SU-DHL-6 (cell line): ENCODE measurements at regions not wholly inside any gene's neighbourhood (a gene's known extent, or its start where the extent isn't known, plus 50 kb on each side); places are given as distances from the start of the nearest gene placed in this dataset.

Experiments used
- H2AFZ ChIP-seq: fragments of 200-600 bp; sonication (generic); 2 replicates; pipeline ENCODE4 v1.6.1; 2014; ENCODE audit warnings: low read depth, mild to moderate bottlenecking, moderate library complexity, mixed read lengths, antibody characterized with exemption, low read length; ENCODE audit not compliant: severe bottlenecking
- H3F3A ChIP-seq: fragments of 200-600 bp; shearing (Covaris generic); 2 replicates; pipeline ENCODE4 v1.6.0; 2016; ENCODE audit warnings: antibody characterized with exemption, mild to moderate bottlenecking; ENCODE audit not compliant: insufficient read depth
- H3K27ac ChIP-seq: fragments of 200-600 bp; sonication (generic); 2 replicates; pipeline ENCODE4 v1.5.1; 2016; ENCODE audit warnings: low read depth, mild to moderate bottlenecking, low read length, moderate library complexity, mixed read lengths
- H3K27me3 ChIP-seq: fragments of 200-600 bp; sonication (generic), shearing (Covaris generic); 2 replicates; pipeline ENCODE4 v1.6.0; 2014; ENCODE audit warnings: mild to moderate bottlenecking, low read length
- H3K36me3 ChIP-seq: fragments of 200-600 bp; sonication (generic); 2 replicates; pipeline ENCODE4 v1.6.1; 2014; ENCODE audit warnings: mild to moderate bottlenecking, low read length, mixed read lengths
- H3K4me2 ChIP-seq: fragments of 300-600, 200-600 bp; shearing (Covaris generic), sonication (generic); 2 replicates; pipeline ENCODE4 v1.6.0; 2014; ENCODE audit warnings: low read length, low read depth, mild to moderate bottlenecking; ENCODE audit not compliant: poor library complexity, severe bottlenecking
- H3K4me3 ChIP-seq: fragments of 200-600 bp; sonication (generic); 2 replicates; pipeline ENCODE4 v1.5.1; 2014; ENCODE audit warnings: antibody characterized with exemption, low read length, mild to moderate bottlenecking, mixed read lengths; ENCODE audit not compliant: insufficient read depth, poor library complexity, severe bottlenecking
- H3K79me2 ChIP-seq: fragments of 200-600 bp; sonication (generic); 2 replicates; pipeline ENCODE4 v1.6.1; 2014; ENCODE audit warnings: mild to moderate bottlenecking, low read length, moderate library complexity; ENCODE audit not compliant: insufficient read depth
- H3K9ac ChIP-seq: fragments of 200-600 bp; sonication (generic); 2 replicates; pipeline ENCODE4 v1.7.0; 2014; ENCODE audit warnings: mild to moderate bottlenecking, low read length
- H3K9me2 ChIP-seq: fragments of 200-600 bp; sonication (generic); replicated peaks from 2 replicates; pipeline ENCODE4 v1.6.1; 2014; ENCODE audit warnings: low read length; ENCODE audit not compliant: insufficient read depth
- H3K9me3 ChIP-seq: fragments of 200-600 bp; sonication (generic); 2 replicates; pipeline ENCODE4 v1.6.1; 2014; ENCODE audit warnings: low read length, mixed read lengths; ENCODE audit not compliant: insufficient read depth
- H4K20me1 ChIP-seq: fragments of 200-600 bp; sonication (generic); 2 replicates; pipeline ENCODE4 v1.6.1; 2014; ENCODE audit warnings: low read depth, mild to moderate bottlenecking, antibody characterized with exemption, low read length, moderate library complexity, mixed read lengths
- EZH2phosphoT487 ChIP-seq: fragments of 200-600 bp; sonication (generic), shearing (Covaris generic); conservative IDR thresholded peaks from 2 replicates; pipeline ENCODE4 v1.6.1; 2018; ENCODE audit warnings: mild to moderate bottlenecking, antibody characterized with exemption, low read length, moderate library complexity, mixed read lengths
- TF ChIP-seq, protein P1 (sequence below): fragments of 200-600 bp; sonication (generic); IDR thresholded peaks from one replicate; pipeline ENCODE4 v1.5.1; 2017; ENCODE audit warnings: antibody characterized with exemption, mild to moderate bottlenecking, low read length, moderate library complexity; ENCODE audit not compliant: insufficient read depth, poor library complexity, severe bottlenecking

DNA sequence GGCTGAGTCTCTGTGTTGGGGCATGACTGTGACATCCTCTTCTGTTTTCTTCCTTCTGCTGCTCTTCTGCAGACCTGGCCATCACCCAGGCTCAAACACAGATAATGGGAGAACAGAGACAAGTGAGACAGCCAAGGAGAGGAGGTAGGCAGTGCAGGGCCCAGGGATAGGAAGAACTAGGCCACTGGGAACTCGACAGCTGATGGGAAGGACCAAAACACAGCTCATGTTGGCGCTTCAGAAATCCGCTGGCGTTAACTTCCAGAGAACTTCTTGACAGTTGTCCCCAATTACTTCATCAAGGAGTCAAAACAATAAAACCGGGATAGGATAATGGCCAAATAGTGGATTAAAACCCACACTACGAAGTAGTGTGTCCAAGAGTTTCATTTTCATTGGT is 97.0 kb upstream of the PALS2 start:
- no peak overlapping the region for H3K9ac ChIP-seq
- no peak overlapping the region for H3K27ac ChIP-seq
- no peaks in the 10 kb centered on the region for H3K79me2 ChIP-seq
- no peaks in the 10 kb centered on the region for H3K27me3 ChIP-seq
- no peaks in the 10 kb centered on the region for H3K9me2 ChIP-seq
- H4K20me1 ChIP-seq, result no peaks in the 10 kb centered on the region
- no peak overlapping the region for H3K4me2 ChIP-seq
- no peak for TF ChIP-seq EZH2phosphoT487
- TF ChIP-seq, protein P1, sequence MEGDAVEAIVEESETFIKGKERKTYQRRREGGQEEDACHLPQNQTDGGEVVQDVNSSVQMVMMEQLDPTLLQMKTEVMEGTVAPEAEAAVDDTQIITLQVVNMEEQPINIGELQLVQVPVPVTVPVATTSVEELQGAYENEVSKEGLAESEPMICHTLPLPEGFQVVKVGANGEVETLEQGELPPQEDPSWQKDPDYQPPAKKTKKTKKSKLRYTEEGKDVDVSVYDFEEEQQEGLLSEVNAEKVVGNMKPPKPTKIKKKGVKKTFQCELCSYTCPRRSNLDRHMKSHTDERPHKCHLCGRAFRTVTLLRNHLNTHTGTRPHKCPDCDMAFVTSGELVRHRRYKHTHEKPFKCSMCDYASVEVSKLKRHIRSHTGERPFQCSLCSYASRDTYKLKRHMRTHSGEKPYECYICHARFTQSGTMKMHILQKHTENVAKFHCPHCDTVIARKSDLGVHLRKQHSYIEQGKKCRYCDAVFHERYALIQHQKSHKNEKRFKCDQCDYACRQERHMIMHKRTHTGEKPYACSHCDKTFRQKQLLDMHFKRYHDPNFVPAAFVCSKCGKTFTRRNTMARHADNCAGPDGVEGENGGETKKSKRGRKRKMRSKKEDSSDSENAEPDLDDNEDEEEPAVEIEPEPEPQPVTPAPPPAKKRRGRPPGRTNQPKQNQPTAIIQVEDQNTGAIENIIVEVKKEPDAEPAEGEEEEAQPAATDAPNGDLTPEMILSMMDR, result no peak
- no peaks in the 10 kb centered on the region for H3F3A ChIP-seq
- no peaks in the 10 kb centered on the region for H3K9me3 ChIP-seq
- H3K36me3 ChIP-seq, result no peaks in the 10 kb centered on the region
- no peak overlapping the region for H2AFZ ChIP-seq
- no peak overlapping the region for H3K4me3 ChIP-seq

DNA sequence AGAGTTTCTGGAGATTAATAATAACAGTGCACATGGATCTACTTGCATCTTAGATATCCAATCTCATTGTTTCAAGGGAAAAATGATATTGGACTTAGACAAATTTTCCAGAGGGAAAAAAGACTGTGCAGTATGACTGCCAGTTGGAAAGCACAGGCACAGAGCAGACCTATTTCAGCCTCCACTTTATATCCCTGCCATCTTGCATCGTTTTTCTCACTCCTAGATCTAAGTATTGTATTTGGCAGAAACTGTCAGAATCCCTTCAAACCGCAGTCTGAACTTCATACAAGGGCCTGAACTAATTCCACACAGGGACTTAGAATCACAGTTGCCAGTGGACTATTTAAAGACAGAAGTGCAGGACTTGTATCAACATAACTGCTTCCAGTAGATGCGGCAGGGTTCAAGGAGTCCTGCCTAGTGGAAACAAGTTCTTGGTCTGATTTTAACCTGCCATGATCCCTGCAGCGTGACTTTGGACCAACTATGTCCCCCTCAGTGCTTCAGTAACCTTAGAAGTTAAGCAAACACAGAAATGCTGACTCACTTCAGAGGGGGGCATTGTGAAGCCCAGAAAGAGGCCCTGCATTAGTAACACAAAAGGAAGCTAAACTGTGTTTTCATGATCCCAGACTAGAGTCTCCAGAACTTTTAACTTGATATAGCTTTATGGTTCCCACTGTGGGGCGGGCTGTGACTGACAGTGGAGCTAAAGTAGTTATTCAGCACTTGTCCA is 95.7 kb upstream of the PALS2 start:
- no peaks in the 10 kb centered on the region for H4K20me1 ChIP-seq
- H3K36me3 ChIP-seq, result no peaks in the 10 kb centered on the region
- no peaks in the 10 kb centered on the region for H3K79me2 ChIP-seq
- no peak overlapping the region for H3K4me3 ChIP-seq
- no peaks in the 10 kb centered on the region for H3K9me2 ChIP-seq
- no peaks in the 10 kb centered on the region for H3F3A ChIP-seq
- H3K27ac ChIP-seq, result no peak overlapping the region
- H2AFZ ChIP-seq, result no peak overlapping the region
- TF ChIP-seq, protein P1, result no peak
- TF ChIP-seq EZH2phosphoT487, result no peak
- H3K9me3 ChIP-seq, result no peaks in the 10 kb centered on the region
- H3K9ac ChIP-seq, result no peak overlapping the region
- no peaks in the 10 kb centered on the region for H3K27me3 ChIP-seq
- H3K4me2 ChIP-seq, result no peak overlapping the region

DNA sequence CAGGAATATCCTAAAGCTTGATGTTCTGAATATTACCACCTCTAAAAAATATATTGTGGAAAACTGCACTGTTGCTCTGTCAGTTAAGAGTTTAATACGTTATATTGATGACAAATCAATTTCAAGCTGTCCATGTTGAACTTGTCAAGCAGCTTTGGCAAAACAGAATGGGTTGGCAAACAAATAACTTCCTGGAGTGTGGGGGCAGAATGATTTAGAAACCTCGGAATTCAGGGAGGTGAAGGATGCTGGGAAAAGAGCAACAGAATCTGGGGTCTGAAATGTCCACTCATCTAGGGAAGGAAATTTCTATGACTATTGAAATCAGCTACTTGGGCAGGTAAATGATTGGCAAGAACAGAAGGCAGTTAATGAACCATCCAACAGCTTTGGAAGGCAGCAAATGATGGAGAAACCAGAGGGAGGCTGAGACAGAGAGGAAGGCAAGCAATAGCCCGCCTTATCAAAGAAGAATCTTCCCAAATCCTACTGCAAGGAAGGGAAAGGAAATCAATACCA is 95.1 kb upstream of the PALS2 start:
- Histone ChIP-seq H3K4me3 (no peak overlapping the region), H3K27ac (no peak overlapping the region), H3K9ac (no peak overlapping the region)

More for the DNA sequence above, 95.1 kb upstream of the PALS2 start:
- TF ChIP-seq, protein P1, result no peak
- no peak for TF ChIP-seq EZH2phosphoT487
- Histone ChIP-seq H3K36me3 (no peaks in the 10 kb centered on the region), H3K9me2 (no peaks in the 10 kb centered on the region), H4K20me1 (no peaks in the 10 kb centered on the region), H2AFZ (no peak overlapping the region), H3K4me2 (no peak overlapping the region), H3K79me2 (no peaks in the 10 kb centered on the region), H3F3A (no peaks in the 10 kb centered on the region), H3K9me3 (no peaks in the 10 kb centered on the region), H3K27me3 (no peaks in the 10 kb centered on the region)
